GM12878 (cell line): ENCODE measurements at regions not wholly inside any gene's neighbourhood (a gene's known extent, or its start where the extent isn't known, plus 50 kb on each side); places are given as distances from the start of the nearest gene placed in this dataset.

Experiments used
- ATAC-seq: fragments of 200-7000 bp; cut with Tn5 transposase; 3 replicates; pipeline ENCODE4 v1.9.1; 2020; ENCODE audit warnings: mild to moderate bottlenecking, moderate library complexity
- BruUV-seq: library from RNA; stranded (reverse); fragments of 400-500 nt; replicated peaks from 2 replicates; lab custom pipeline; 2021; lab: Mats Ljungman, UMichigan
- CTCF ChIA-PET: fragments of 300-600 bp; sonication (Branson Sonifier 250); formaldehyde crosslinking; extraction: SDS; loops from one replicate; lab custom pipeline; 2021; ENCODE audit warnings: inconsistent platforms; lab: Yijun Ruan, JAX
- POLR2A ChIA-PET: fragments of 350-600 bp; formaldehyde crosslinking; extraction: SDS; loops from one replicate; lab custom pipeline; 2021; ENCODE audit warnings: inconsistent platforms; lab: Charles Lee
- RAD21 ChIA-PET: fragments of 300-600 bp; sonication (Branson Sonifier 250); formaldehyde crosslinking; loops from one replicate; lab custom pipeline; 2023; ENCODE audit warnings: antibody characterized with exemption; ENCODE audit not compliant: unreplicated experiment; lab: Charles Lee
- SMC1A ChIA-PET: fragments of 300-600 bp; sonication (Branson Sonifier 250); formaldehyde crosslinking; loops from one replicate; lab custom pipeline; 2023; ENCODE audit not compliant: unreplicated experiment, uncharacterized antibody; lab: Charles Lee
- DNase-seq: peaks from one replicate; pipeline ENCODE4 v3.0.0-alpha.2; 2011; ENCODE audit warnings: low read depth, low spot score
- FAIRE-seq: peaks from 3 replicates; lab custom pipeline; 2011; peaks lifted over from hg19 to GRCh38; lab: Jason Lieb, UNC
- H2AFZ ChIP-seq: 2 replicates; pipeline ENCODE4 v1.6.0; 2011; ENCODE audit warnings: low read depth, low read length, control low read depth; ENCODE audit not compliant: control insufficient read depth
- H3K27ac ChIP-seq: 2 replicates; pipeline ENCODE4 v1.5.1; 2011; ENCODE audit warnings: control low read depth; ENCODE audit not compliant: control insufficient read depth, insufficient read depth
- H3K27me3 ChIP-seq, 2 experiments: replicated peaks in 1 of 2; 2 replicates each; pipeline versions ENCODE4 v1.6.0 to v1.6.1; 2011; ENCODE audit warnings: low read length in 1 of 2; ENCODE audit not compliant: control insufficient read depth in 2 of 2, insufficient read depth in 2 of 2
- H3K36me3 ChIP-seq, 2 experiments: 2 replicates each; pipeline ENCODE4 v1.5.1; 2011; ENCODE audit warnings: low read length in 1 of 2; ENCODE audit not compliant: control insufficient read depth in 2 of 2, insufficient read depth in 2 of 2
- H3K4me1 ChIP-seq: 2 replicates; pipeline ENCODE4 v1.6.1; 2011; ENCODE audit warnings: mild to moderate bottlenecking, low read length, moderate library complexity, mixed read lengths; ENCODE audit not compliant: control insufficient read depth, insufficient read depth
- H3K4me2 ChIP-seq: 2 replicates; pipeline ENCODE4 v1.6.0; 2011; ENCODE audit warnings: control low read depth; ENCODE audit not compliant: control insufficient read depth, insufficient read depth
- H3K4me3 ChIP-seq: fragments of 200-600 bp; sonication (generic); 2 replicates; pipeline ENCODE4 v1.5.1; 2016
- H3K79me2 ChIP-seq: 2 replicates; pipeline ENCODE4 v1.6.0; 2011; ENCODE audit warnings: low read length; ENCODE audit not compliant: control insufficient read depth, insufficient read depth
- H3K9ac ChIP-seq: 2 replicates; pipeline ENCODE4 v1.8.0; 2011; ENCODE audit warnings: low read length, control low read depth, mixed read lengths; ENCODE audit not compliant: control insufficient read depth, insufficient read depth
- H3K9me3 ChIP-seq: replicated peaks from 3 replicates; pipeline ENCODE4 v1.5.1; 2011; ENCODE audit warnings: mild to moderate bottlenecking, low read length; ENCODE audit not compliant: control insufficient read depth, insufficient read depth
- H4K20me1 ChIP-seq: 2 replicates; pipeline ENCODE4 v1.6.0; 2011; ENCODE audit not compliant: control insufficient read depth, insufficient read depth
- CBX3 ChIP-seq: fragments of 200-600 bp; sonication (generic); IDR thresholded peaks from 2 replicates; pipeline ENCODE4 v1.6.1; 2016; ENCODE audit warnings: low read depth, borderline replicate concordance
- CREM ChIP-seq: IDR thresholded peaks from 2 replicates; pipeline ENCODE4 v1.6.1; 2014; ENCODE audit warnings: antibody characterized with exemption, low read depth
- EGR1 ChIP-seq, 2 experiments: IDR thresholded peaks; 1 replicate in 1 of 2; 2 replicates in 1 of 2; pipeline ENCODE4 v1.6.1; 2011 to 2012; ENCODE audit warnings: low read depth in 2 of 2, low read length in 2 of 2, borderline replicate concordance in 1 of 2, mild to moderate bottlenecking in 1 of 2, moderate library complexity in 1 of 2
- FOXK2 ChIP-seq: fragments of 450-650 bp; IDR thresholded peaks from 2 replicates; pipeline ENCODE4 v1.6.1; 2017; ENCODE audit warnings: mild to moderate bottlenecking, moderate library complexity
- GABPA ChIP-seq: IDR thresholded peaks from 2 replicates; pipeline ENCODE4 v1.6.1; 2014; ENCODE audit warnings: antibody characterized with exemption, low read depth, mild to moderate bottlenecking, inconsistent platforms
- PKNOX1 ChIP-seq: fragments of 450-650 bp; IDR thresholded peaks from 2 replicates; pipeline ENCODE4 v1.6.1; 2016; ENCODE audit warnings: mild to moderate bottlenecking
- RELA ChIP-seq: fragments of 450-650 bp; IDR thresholded peaks from 2 replicates; pipeline ENCODE4 v1.8.0; 2014; ENCODE audit warnings: borderline replicate concordance; ENCODE audit not compliant: partially characterized antibody
- STAT1 ChIP-seq: fragments of 450-650 bp; conservative IDR thresholded peaks from 2 replicates; pipeline ENCODE4 v1.6.1; 2014; ENCODE audit warnings: antibody characterized with exemption, mild to moderate bottlenecking
- SUPT20H ChIP-seq: IDR thresholded peaks from 2 replicates; pipeline ENCODE4 v1.6.1; 2011; ENCODE audit warnings: low read depth, mild to moderate bottlenecking, low read length, moderate library complexity, borderline replicate concordance; ENCODE audit not compliant: control insufficient read depth
- YBX1 ChIP-seq: fragments of 450-650 bp; IDR thresholded peaks from 2 replicates; pipeline ENCODE4 v1.6.1; 2016; ENCODE audit warnings: antibody characterized with exemption
- ZNF217 ChIP-seq: fragments of 450-650 bp; IDR thresholded peaks from 2 replicates; pipeline ENCODE4 v1.6.1; 2017; ENCODE audit warnings: antibody characterized with exemption, mild to moderate bottlenecking
- ZNF687 ChIP-seq: fragments of 450-650 bp; IDR thresholded peaks from 2 replicates; pipeline ENCODE4 v1.6.1; 2017; ENCODE audit warnings: mild to moderate bottlenecking, moderate library complexity
- WGBS: methylation state at CpG from one replicate; pipeline ENCODE4 v1.1.6; 2016; ENCODE audit warnings: low lambda C conversion rate; ENCODE audit not compliant: insufficient replicate concordance, insufficient coverage; ENCODE audit errors: missing lambda C conversion rate; 5-methylcytosine and 5-hydroxymethylcytosine counted together
- in situ Hi-C: fragments of 300-500 bp; cut with MboI; formaldehyde crosslinking; loops from 9 replicates; pipeline ENCODE4 v1.14.3; 2018; ENCODE audit warnings: mixed read lengths
- intact Hi-C: fragments of 100-400 bp; cut with micrococcal nuclease; formaldehyde crosslinking; loops from one replicate; pipeline ENCODE4 v1.14.2; 2022; ENCODE audit not compliant: unreplicated experiment

- CTCF ChIA-PET = no interaction called here
- Histone ChIP-seq H3K27me3 (no peaks in the 10 kb centered on the region), H3K4me3 (no peak overlapping the region), H3K4me1 (no peaks in the 10 kb centered on the region), H3K4me2 (no peak overlapping the region), H3K79me2 (no peaks in the 10 kb centered on the region), H2AFZ (no peak overlapping the region), H3K9me3 (no peaks in the 10 kb centered on the region; the same call in 1 of the 3 replicates), H4K20me1 (no peaks in the 10 kb centered on the region), H3K9ac (no peak overlapping the region), H3K27ac (no peak overlapping the region), H3K36me3 (0 out of 4 replicates have a peak, but pooled peaks cover 0 to 2% of the 10 kb centered on the region in 2 experiments)
- WGBS = 66% methylated on average over 22 of the region's 22 CpGs
- RAD21 ChIA-PET = no interaction called here
- intact Hi-C loops (no loop called here), in situ Hi-C loops (no loop called here)
- no TSS peak for BruUV-seq
- POLR2A ChIA-PET = no interaction called here
- DNase-seq = no peak
- ATAC-seq = no peak
- SMC1A ChIA-PET = no interaction called here
- no peak for FAIRE-seq
- no peak for TF ChIP-seq STAT1
- no peak for TF ChIP-seq ZNF217
- no peak for TF ChIP-seq GABPA
- TF ChIP-seq CBX3 = no peak
- no peak for TF ChIP-seq EGR1 (IDR thresholded peaks at IDR 0.05; ENCODE audit: borderline replicate concordance in 1 of 2, low read depth in 2 of 2, low read length in 2 of 2)
- no peak for TF ChIP-seq RELA
- TF ChIP-seq SUPT20H = no peak
- TF ChIP-seq PKNOX1 = no peak
- no peak for TF ChIP-seq FOXK2
- no peak for TF ChIP-seq CREM
- TF ChIP-seq ZNF687 = no peak
- no peak for TF ChIP-seq YBX1
Observed at GRCh38 chr22:49549256-49550140, 278.2 kb downstream of the BRD1 start.
